Suprapubic skin (tissue), 3 donors: ENCODE measurements at regions not wholly inside any gene's neighbourhood (a gene's known extent, or its start where the extent isn't known, plus 50 kb on each side); places are given as distances from the start of the nearest gene placed in this dataset.

Source experiments
- EP300 ChIP-seq: sonication (generic); formaldehyde crosslinking; IDR thresholded peaks from one replicate; pipeline ENCODE4 v1.6.1; 2017; ENCODE audit warnings: antibody characterized with exemption
- POLR2A ChIP-seq, 2 donors: fragments of 450-650 bp; IDR thresholded peaks; one replicate each; pipeline ENCODE4 v1.6.1; 2017; ENCODE audit warnings: antibody characterized with exemption in 2 of 2, mild to moderate bottlenecking in 2 of 2, moderate library complexity in 2 of 2
- TF ChIP-seq, protein P1 (sequence below), 2 donors: fragments of 200-600 bp in 1 of 2; fragments of 450-650 bp in 1 of 2; sonication (generic) in 1 of 2; IDR thresholded peaks; one replicate each; pipeline ENCODE4 v1.5.1; 2016 to 2019; ENCODE audit warnings: antibody characterized with exemption in 2 of 2, mild to moderate bottlenecking in 1 of 2, moderate library complexity in 1 of 2

DNA sequence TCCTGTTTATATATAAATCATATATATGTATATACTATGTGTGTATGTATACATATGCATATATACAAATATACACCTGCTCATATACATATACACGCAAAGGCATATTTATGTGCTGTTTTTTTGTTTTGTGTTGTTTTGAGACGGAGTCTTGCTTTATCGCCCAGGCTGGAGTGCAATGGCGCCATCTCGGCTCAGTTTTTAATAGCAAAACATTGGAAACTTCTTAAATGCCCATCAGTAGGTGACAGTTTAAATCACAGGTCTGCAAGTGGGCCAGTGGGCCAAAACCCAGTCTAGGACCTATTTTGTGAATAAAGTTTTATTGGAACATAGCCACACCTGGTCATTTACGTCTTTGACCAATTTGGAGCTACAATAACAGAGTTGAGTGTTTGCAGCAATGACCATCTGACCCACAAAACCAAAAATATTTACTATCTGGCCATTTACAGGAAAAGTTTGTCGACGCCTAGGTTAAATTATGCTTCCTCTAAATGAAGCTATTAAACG, 132.3 kb downstream of the TOMM20 start:
- TF ChIP-seq, protein P1, sequence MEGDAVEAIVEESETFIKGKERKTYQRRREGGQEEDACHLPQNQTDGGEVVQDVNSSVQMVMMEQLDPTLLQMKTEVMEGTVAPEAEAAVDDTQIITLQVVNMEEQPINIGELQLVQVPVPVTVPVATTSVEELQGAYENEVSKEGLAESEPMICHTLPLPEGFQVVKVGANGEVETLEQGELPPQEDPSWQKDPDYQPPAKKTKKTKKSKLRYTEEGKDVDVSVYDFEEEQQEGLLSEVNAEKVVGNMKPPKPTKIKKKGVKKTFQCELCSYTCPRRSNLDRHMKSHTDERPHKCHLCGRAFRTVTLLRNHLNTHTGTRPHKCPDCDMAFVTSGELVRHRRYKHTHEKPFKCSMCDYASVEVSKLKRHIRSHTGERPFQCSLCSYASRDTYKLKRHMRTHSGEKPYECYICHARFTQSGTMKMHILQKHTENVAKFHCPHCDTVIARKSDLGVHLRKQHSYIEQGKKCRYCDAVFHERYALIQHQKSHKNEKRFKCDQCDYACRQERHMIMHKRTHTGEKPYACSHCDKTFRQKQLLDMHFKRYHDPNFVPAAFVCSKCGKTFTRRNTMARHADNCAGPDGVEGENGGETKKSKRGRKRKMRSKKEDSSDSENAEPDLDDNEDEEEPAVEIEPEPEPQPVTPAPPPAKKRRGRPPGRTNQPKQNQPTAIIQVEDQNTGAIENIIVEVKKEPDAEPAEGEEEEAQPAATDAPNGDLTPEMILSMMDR (IDR thresholded peaks at IDR 0.05) = no peak
- TF ChIP-seq EP300 = no peak
- TF ChIP-seq POLR2A (IDR thresholded peaks at IDR 0.05) = no peak
